LNCaP clone FGC (cell line): ENCODE measurements at regions not wholly inside any gene's neighbourhood (a gene's known extent, or its start where the extent isn't known, plus 50 kb on each side); places are given as distances from the start of the nearest gene placed in this dataset.
A peak's percentile ranks its signal among the peaks of the same experiment; 100 is the strongest.

Experiments
- DNase-seq: peaks from one replicate; pipeline ENCODE4 v3.0.0-alpha.2; 2011; ENCODE audit warnings: low read depth
- H3K4me3 ChIP-seq: 2 replicates; pipeline ENCODE4 v1.5.1; 2011; ENCODE audit warnings: mild to moderate bottlenecking, low read depth, low read length, control low read depth
- TF ChIP-seq, protein P1 (sequence below): IDR thresholded peaks from 2 replicates; pipeline ENCODE4 v1.5.1; 2012; ENCODE audit warnings: mild to moderate bottlenecking; ENCODE audit not compliant: control insufficient read depth, insufficient read depth; ENCODE audit errors: extremely low read depth

DNA sequence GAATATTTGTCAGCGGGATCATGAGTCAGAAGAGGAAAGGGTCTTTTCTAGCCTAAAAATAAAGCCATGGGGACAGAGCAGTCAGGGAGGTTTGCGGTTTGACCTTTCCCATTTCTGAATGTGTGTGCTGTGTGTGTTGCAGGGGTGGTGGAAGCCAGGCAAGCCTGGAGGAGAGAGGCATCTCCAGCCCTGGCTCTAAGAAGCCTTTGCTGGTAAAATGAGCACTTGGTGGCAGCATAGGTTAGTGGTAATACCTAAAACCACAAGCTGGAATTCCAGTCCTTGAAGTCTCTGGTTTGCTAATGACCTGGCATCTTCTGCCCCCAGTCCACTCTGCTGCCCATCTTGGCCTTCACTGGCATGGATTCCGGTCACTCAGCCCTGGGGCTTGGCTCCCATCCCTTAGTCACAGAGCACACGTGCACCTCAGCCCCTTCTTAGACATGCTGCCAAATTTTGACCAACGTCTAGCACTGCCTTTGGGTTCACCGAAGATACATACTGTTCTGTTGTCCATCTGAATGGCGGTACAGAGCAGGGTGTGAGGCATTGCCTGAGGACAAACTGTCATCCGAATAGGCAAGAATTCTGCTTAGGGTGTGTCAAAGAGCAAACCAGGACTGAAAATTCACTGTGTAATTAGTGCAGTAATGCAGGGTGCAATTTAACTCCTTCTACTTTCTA is 52.7 kb downstream of the KCNA5 start:
- DNase-seq = no peak
- TF ChIP-seq, protein P1, sequence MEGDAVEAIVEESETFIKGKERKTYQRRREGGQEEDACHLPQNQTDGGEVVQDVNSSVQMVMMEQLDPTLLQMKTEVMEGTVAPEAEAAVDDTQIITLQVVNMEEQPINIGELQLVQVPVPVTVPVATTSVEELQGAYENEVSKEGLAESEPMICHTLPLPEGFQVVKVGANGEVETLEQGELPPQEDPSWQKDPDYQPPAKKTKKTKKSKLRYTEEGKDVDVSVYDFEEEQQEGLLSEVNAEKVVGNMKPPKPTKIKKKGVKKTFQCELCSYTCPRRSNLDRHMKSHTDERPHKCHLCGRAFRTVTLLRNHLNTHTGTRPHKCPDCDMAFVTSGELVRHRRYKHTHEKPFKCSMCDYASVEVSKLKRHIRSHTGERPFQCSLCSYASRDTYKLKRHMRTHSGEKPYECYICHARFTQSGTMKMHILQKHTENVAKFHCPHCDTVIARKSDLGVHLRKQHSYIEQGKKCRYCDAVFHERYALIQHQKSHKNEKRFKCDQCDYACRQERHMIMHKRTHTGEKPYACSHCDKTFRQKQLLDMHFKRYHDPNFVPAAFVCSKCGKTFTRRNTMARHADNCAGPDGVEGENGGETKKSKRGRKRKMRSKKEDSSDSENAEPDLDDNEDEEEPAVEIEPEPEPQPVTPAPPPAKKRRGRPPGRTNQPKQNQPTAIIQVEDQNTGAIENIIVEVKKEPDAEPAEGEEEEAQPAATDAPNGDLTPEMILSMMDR = peak; percentile 46
- no peak overlapping the region for H3K4me3 ChIP-seq

DNA sequence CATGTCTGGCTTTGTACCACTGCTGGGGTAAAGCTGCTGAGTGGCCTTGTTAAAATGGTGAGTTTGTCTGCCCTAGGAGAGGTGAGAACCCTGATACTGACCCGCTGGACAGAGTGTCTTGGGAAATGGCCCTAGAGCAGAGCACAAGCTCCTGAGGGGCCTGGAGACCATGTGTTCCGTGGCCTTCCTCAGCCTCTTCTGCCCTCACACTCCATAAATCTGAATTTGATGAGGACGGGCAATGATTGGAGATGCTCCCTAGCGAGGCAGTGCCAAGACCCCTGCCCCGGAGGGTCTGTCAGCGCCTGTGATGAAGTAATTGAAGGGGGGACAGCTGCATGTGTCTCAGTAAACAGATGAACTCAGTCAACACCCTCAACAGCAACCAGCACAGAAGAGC is 54.1 kb downstream of the KCNA5 start:
- no peak overlapping the region for H3K4me3 ChIP-seq
- TF ChIP-seq, protein P1 = no peak
- DNase-seq = no peak

DNA sequence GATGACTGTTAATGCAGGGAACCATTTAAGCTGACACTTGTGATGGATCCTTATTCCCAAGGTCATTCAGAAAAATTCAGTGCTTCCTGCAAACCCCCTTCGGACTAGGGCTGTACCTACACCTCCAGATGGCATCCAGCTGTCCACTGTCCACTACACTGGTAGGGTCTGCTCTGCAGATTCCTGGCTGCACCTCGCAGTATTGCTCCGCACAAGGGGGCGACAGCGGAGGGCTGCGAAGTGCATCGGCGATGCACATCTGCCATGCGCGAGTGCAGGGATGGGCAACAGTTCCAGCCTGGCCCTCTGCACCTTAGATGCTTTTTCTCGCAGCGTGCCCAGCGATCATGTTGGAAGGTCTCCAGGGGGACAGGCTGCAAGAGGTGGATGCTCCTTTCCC is 55.5 kb downstream of the KCNA5 start:
- DNase-seq = no peak
- TF ChIP-seq, protein P1 = no peak
- no peak overlapping the region for H3K4me3 ChIP-seq

DNA sequence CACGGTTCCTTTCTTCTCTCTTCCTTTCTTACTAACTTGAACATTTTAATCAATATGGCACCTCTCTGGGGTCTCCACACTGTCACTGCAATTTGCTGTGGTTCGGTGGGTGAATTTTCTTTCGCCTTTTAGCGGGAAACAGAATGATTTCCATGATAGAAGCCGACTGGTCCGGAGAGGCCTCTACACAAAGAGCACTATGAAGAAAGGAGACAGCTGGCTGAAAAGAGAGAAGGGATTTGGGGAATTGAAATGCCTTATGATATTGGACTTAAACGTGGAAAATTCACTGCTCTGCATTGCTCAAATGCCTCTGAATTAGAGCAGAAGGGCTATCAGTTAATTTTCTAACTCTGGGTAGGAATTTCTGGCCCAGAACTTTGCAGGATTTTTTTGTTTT is 55.9 kb downstream of the KCNA5 start:
- TF ChIP-seq, protein P1 = no peak
- H3K4me3 ChIP-seq = no peak overlapping the region
- DNase-seq = no peak

DNA sequence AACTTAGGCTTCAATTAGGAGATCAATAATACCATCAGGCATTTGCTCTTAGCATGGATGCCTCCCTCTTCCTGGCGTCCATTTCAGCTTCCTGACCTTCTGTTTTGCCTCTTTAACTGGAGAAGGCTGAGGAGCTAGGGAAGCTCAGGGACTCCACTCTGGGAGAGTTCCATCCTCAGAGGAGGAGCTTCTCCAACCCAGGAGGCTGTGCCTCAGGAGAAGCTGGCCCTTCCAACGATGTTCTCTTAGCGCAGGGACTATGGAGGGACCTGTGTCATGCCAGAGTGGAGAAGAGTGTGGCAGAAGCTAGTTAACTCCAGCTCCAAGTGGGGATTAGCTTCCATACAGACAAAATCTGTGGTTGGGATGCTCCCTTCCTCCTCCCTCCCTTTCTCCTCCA is 58.0 kb downstream of the KCNA5 start:
- TF ChIP-seq, protein P1 = no peak
- DNase-seq = no peak
- no peak overlapping the region for H3K4me3 ChIP-seq

DNA sequence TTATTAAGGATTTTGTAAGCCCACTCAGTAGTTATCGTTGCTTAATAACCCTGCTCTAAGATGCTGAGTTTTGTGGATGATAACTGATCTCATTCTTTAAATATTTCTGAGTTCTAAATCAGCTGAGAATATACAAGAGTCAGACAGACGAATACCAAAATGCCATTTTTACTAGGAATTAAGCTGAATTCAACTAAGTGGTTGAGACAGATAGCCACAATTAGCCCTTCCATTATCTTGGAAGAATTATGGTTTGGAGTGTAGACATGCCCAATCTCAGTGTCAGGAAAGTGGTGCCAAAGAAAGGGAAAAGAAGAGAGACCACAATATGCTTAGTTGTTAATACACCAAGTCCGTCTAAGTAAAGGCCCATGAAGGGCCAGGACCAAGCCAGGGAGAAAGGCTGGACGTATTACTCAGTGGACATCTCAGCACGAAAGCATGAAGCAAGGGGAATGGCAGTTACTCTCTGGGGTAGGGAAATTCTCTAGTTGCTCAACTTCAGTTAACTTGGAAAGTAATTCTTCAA is 58.6 kb downstream of the KCNA5 start:
- H3K4me3 ChIP-seq = no peak overlapping the region
- TF ChIP-seq, protein P1 = no peak
- no peak for DNase-seq

DNA sequence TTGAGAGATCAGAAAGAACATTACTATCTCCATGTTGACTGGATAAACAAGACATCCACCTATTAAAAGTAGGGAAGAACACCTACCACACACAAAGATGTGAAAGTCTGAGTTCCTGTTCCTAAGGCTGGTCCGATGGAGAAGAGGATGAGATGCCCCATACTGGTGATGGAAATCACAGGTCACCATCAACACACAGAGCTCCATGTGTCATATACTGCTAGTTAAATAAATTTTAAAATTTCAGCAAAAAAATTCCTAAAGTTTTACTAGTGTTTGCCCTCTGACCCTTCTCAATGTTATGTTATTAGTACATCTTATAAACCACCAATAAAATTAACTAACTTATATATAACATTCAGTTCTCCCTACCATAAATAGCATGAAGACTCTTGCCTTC is 59.1 kb downstream of the KCNA5 start:
- DNase-seq = no peak

More for the DNA sequence above, 59.1 kb downstream of the KCNA5 start:
- TF ChIP-seq, protein P1 = no peak
- H3K4me3 ChIP-seq = no peak overlapping the region
